ENCODE measurements at regions not wholly inside any gene's neighbourhood (a gene's known extent, or its start where the extent isn't known, plus 50 kb on each side); places are given as distances from the start of the nearest gene placed in this dataset.
A peak's percentile ranks its signal among the peaks of the same experiment; 100 is the strongest.

GRCh38 chr1:55635856-55636255 is 420.7 kb upstream of the USP24 start:
- no peak overlapping the region for H3K4me3 Mint-ChIP-seq
- H3K36me3 Mint-ChIP-seq (ENCODE audit: low read depth) = no peaks in the 10 kb centered on the region
- H3K27me3 ChIP-seq (ENCODE audit: control insufficient read depth, insufficient read depth, low read length, poor library complexity, severe bottlenecking) = no peaks in the 10 kb centered on the region
- WGBS, 2 experiments (ENCODE audit: insufficient coverage in 1 of 2, insufficient read length in 1 of 2) = 59 to 77% methylated on average over 2 of the region's 2 CpGs
- no peak overlapping the region for H3K4me3 ChIP-seq (ENCODE audit: low read length)
- no peaks in the 10 kb centered on the region for H3K9me3 Mint-ChIP-seq
- H3K9ac ChIP-seq (ENCODE audit: extremely low read depth, low read length, poor library complexity, severe bottlenecking) = no peak overlapping the region
- H3K27ac ChIP-seq (ENCODE audit: low read depth, low read length) = no peak overlapping the region
- H3K4me1 ChIP-seq (ENCODE audit: control insufficient read depth, insufficient read depth, low read length) = peaks cover 19% of the 10 kb centered on the region
- no peaks in the 10 kb centered on the region for H3K27me3 Mint-ChIP-seq (ENCODE audit: insufficient read depth)
- H3K9me3 ChIP-seq (ENCODE audit: control insufficient read depth, low read length) = no peaks in the 10 kb centered on the region
- no peak overlapping the region for H3K27ac Mint-ChIP-seq
- DNase-seq = no peak
- no peaks in the 10 kb centered on the region for H3K36me3 ChIP-seq (ENCODE audit: control insufficient read depth, insufficient read depth, low read length)
- peaks cover 40% of the 10 kb centered on the region for H3K4me1 Mint-ChIP-seq
- TF ChIP-seq, protein P1, sequence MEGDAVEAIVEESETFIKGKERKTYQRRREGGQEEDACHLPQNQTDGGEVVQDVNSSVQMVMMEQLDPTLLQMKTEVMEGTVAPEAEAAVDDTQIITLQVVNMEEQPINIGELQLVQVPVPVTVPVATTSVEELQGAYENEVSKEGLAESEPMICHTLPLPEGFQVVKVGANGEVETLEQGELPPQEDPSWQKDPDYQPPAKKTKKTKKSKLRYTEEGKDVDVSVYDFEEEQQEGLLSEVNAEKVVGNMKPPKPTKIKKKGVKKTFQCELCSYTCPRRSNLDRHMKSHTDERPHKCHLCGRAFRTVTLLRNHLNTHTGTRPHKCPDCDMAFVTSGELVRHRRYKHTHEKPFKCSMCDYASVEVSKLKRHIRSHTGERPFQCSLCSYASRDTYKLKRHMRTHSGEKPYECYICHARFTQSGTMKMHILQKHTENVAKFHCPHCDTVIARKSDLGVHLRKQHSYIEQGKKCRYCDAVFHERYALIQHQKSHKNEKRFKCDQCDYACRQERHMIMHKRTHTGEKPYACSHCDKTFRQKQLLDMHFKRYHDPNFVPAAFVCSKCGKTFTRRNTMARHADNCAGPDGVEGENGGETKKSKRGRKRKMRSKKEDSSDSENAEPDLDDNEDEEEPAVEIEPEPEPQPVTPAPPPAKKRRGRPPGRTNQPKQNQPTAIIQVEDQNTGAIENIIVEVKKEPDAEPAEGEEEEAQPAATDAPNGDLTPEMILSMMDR (conservative IDR thresholded peaks at IDR 0.05) = no peak

DNA sequence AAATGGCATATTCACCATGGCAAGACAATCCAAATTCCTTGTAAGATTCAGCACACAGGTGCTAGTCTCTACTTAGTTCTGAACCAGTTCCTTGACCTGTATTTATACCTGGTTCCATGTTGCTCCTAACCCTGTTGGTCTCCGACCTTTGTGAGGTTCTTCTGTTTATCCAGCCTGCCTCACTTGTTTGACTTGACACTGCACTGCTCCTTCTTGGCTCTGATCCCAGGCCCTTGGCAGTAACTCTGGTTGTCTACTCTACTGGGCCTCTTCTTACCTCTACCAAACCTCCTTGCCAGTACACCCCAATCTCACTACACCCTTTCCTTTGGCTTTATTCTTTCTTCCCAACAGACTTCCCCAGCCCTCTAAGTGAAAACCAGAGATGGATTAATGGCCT is 419.4 kb upstream of the USP24 start:
- H3K4me3 Mint-ChIP-seq = no peak overlapping the region
- peaks cover 17% of the 10 kb centered on the region for H3K4me1 ChIP-seq (ENCODE audit: control insufficient read depth, insufficient read depth, low read length)
- H3K36me3 Mint-ChIP-seq (ENCODE audit: low read depth) = no peaks in the 10 kb centered on the region
- no peak overlapping the region for H3K27ac Mint-ChIP-seq
- TF ChIP-seq, protein P1 (conservative IDR thresholded peaks at IDR 0.05) = no peak
- H3K27ac ChIP-seq (ENCODE audit: low read depth, low read length) = no peak overlapping the region
- no peak overlapping the region for H3K9ac ChIP-seq (ENCODE audit: extremely low read depth, low read length, poor library complexity, severe bottlenecking)
- no peak overlapping the region for H3K4me3 ChIP-seq (ENCODE audit: low read length)
- no peaks in the 10 kb centered on the region for H3K27me3 ChIP-seq (ENCODE audit: control insufficient read depth, insufficient read depth, low read length, poor library complexity, severe bottlenecking)
- H3K27me3 Mint-ChIP-seq (ENCODE audit: insufficient read depth) = no peaks in the 10 kb centered on the region
- 93 to 100% methylated on average over 1 of the region's 1 CpG for WGBS, 2 experiments (ENCODE audit: insufficient coverage in 1 of 2, insufficient read length in 1 of 2)
- DNase-seq = peak; percentile 7
- H3K9me3 ChIP-seq (ENCODE audit: control insufficient read depth, low read length) = no peaks in the 10 kb centered on the region
- H3K4me1 Mint-ChIP-seq = peaks cover 32% of the 10 kb centered on the region
- H3K36me3 ChIP-seq (ENCODE audit: control insufficient read depth, insufficient read depth, low read length) = no peaks in the 10 kb centered on the region
- no peaks in the 10 kb centered on the region for H3K9me3 Mint-ChIP-seq

DNA sequence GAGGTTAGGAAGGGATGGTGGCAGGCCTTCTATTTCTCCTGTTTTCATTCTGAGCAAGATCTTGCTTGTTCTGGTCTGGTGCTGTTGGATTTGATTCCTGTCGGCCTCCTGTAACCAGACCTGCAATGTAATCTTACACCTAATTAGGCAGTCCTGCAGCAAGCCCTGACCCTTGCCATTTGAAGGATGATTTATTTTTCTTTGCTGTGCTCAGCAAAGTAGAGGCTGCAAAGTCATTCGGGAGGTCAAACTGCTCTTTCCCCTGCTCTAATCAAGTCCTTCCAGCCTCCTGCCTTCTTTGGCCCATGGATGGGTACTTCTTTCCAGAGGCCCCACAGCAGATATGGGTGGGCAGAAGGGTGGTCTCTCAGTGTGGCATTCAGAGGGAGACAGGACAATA is 417.7 kb upstream of the USP24 start:
- H3K27me3 Mint-ChIP-seq (ENCODE audit: insufficient read depth) = no peaks in the 10 kb centered on the region
- Histone ChIP-seq H3K36me3 (ENCODE audit: control insufficient read depth, insufficient read depth, low read length) (no peaks in the 10 kb centered on the region), H3K9ac (ENCODE audit: extremely low read depth, low read length, poor library complexity, severe bottlenecking) (no peak overlapping the region), H3K4me3 (ENCODE audit: low read length) (no peak overlapping the region), H3K27ac (ENCODE audit: low read depth, low read length) (no peak overlapping the region), H3K4me1 (ENCODE audit: control insufficient read depth, insufficient read depth, low read length) (peaks cover 12% of the 10 kb centered on the region), H3K27me3 (ENCODE audit: control insufficient read depth, insufficient read depth, low read length, poor library complexity, severe bottlenecking) (no peaks in the 10 kb centered on the region), H3K9me3 (ENCODE audit: control insufficient read depth, low read length) (no peaks in the 10 kb centered on the region)
- TF ChIP-seq, protein P1 (conservative IDR thresholded peaks at IDR 0.05) = no peak
- H3K27ac Mint-ChIP-seq = no peak overlapping the region
- no peaks in the 10 kb centered on the region for H3K9me3 Mint-ChIP-seq
- peak; percentile 48 for DNase-seq
- H3K4me3 Mint-ChIP-seq = no peak overlapping the region
- WGBS, 2 experiments (ENCODE audit: insufficient coverage in 1 of 2, insufficient read length in 1 of 2) = 60 to 72% methylated on average over 1 to 2 of the region's 2 CpGs
- H3K36me3 Mint-ChIP-seq (ENCODE audit: low read depth) = no peaks in the 10 kb centered on the region
- peaks cover 17% of the 10 kb centered on the region for H3K4me1 Mint-ChIP-seq

Measured in endodermal cell (in vitro differentiated cells).